B cell (primary cell): ENCODE measurements at regions not wholly inside any gene's neighbourhood (a gene's known extent, or its start where the extent isn't known, plus 50 kb on each side); places are given as distances from the start of the nearest gene placed in this dataset.

ENCODE experiments used
- ATAC-seq: fragments of 200-7000 bp; cut with Tn5 transposase; one replicate; pipeline ENCODE4 v1.10.0; 2021; ENCODE audit warnings: low read depth, mild to moderate bottlenecking, moderate number of reproducible peaks, moderate library complexity
- CTCF ChIA-PET: fragments of 350-600 bp; sonication (Branson Sonifier 250); formaldehyde crosslinking; loops from one replicate; lab custom pipeline; 2021; ENCODE audit warnings: antibody characterized with exemption, inconsistent platforms; lab: Charles Lee
- POLR2A ChIA-PET: fragments of 350-600 bp; sonication (Branson Sonifier 250); formaldehyde crosslinking; loops from one replicate; lab custom pipeline; 2021; ENCODE audit warnings: antibody characterized with exemption; lab: Charles Lee
- DNase-seq: peaks from one replicate; pipeline ENCODE4 v3.0.0; 2013
- H2AFZ ChIP-seq: 2 replicates; pipeline ENCODE4 v1.6.1; 2012; ENCODE audit warnings: mild to moderate bottlenecking, low read depth, low read length; ENCODE audit not compliant: insufficient read depth, poor library complexity, severe bottlenecking
- H3K27ac ChIP-seq, 2 donors: 1 replicate in 1 of 2; 2 replicates in 1 of 2; pipeline ENCODE4 v1.5.1; 2012 to 2013; ENCODE audit warnings: low read length in 2 of 2, mild to moderate bottlenecking in 2 of 2, moderate library complexity in 1 of 2
- H3K27me3 ChIP-seq, 4 experiments: fragments of 200-600 bp in 1 of 4; sonication (generic) in 1 of 4; replicated peaks in 1 of 4; 1 replicate in 2 of 4; 2 replicates in 2 of 4; pipeline versions ENCODE4 v1.6.1 to v1.7.0; 2013 to 2016; ENCODE audit warnings: low read length in 3 of 4, mild to moderate bottlenecking in 2 of 4, mixed read lengths in 1 of 4, moderate library complexity in 1 of 4; ENCODE audit not compliant: insufficient read depth in 4 of 4, control insufficient read depth in 3 of 4; ENCODE audit errors: control extremely low read depth in 1 of 4
- H3K36me3 ChIP-seq, 2 experiments: replicated peaks in 1 of 2; 1 replicate in 1 of 2; 2 replicates in 1 of 2; pipeline versions ENCODE4 v1.6.1 to v1.7.1; 2013; ENCODE audit warnings: low read length in 1 of 2; ENCODE audit not compliant: insufficient read depth in 2 of 2, control insufficient read depth in 1 of 2; ENCODE audit errors: control extremely low read depth in 1 of 2, extremely low read depth in 1 of 2
- H3K4me1 ChIP-seq, 2 donors: fragments of 200-600 bp in 1 of 2; sonication (generic) in 1 of 2; 1 replicate in 1 of 2; 2 replicates in 1 of 2; pipeline versions ENCODE4 v1.5.1 to v1.6.1; 2013 to 2017; ENCODE audit warnings: low read length in 2 of 2; ENCODE audit not compliant: control insufficient read depth in 2 of 2, insufficient read depth in 2 of 2
- H3K4me2 ChIP-seq: replicated peaks from 2 replicates; pipeline ENCODE3; 2012; ENCODE audit warnings: mild to moderate bottlenecking, low read depth, low read length; ENCODE audit not compliant: poor library complexity, severe bottlenecking
- H3K4me3 ChIP-seq, 5 experiments: fragments of 200-600 bp in 1 of 5; sonication (generic) in 1 of 5; 1 replicate in 3 of 5; 2 replicates in 2 of 5; pipeline versions ENCODE4 v1.5.1 to v1.7.0; 2011 to 2016; ENCODE audit warnings: low read length in 4 of 5, mild to moderate bottlenecking in 4 of 5, low read depth in 2 of 5, control low read depth in 1 of 5, moderate library complexity in 1 of 5; ENCODE audit not compliant: insufficient read depth in 1 of 5; ENCODE audit errors: control extremely low read depth in 1 of 5, extremely low read depth in 1 of 5
- H3K79me2 ChIP-seq: fragments of 200-600 bp; sonication (generic); one replicate; pipeline ENCODE4 v1.6.0; 2016; ENCODE audit warnings: low read length; ENCODE audit not compliant: control insufficient read depth, insufficient read depth
- H3K9ac ChIP-seq: fragments of 200-600 bp; sonication (generic); 2 replicates; pipeline ENCODE4 v1.6.1; 2017; ENCODE audit warnings: mild to moderate bottlenecking, low read length, moderate library complexity
- H3K9me3 ChIP-seq, 3 donors: one replicate each; pipeline versions ENCODE4 v1.6.1 to v1.7.1; 2013; ENCODE audit warnings: low read length in 2 of 3; ENCODE audit not compliant: control insufficient read depth in 2 of 3, insufficient read depth in 1 of 3; ENCODE audit errors: control extremely low read depth in 1 of 3
- H4K20me1 ChIP-seq: 2 replicates; pipeline ENCODE4 v1.6.0; 2012; ENCODE audit warnings: mild to moderate bottlenecking, low read length; ENCODE audit not compliant: insufficient read depth, control insufficient read depth, poor library complexity, severe bottlenecking
- H3K27ac Mint-ChIP-seq: one replicate; pipeline ENCODE4 v1.8.0; 2021; ENCODE audit warnings: mixed read lengths
- H3K27me3 Mint-ChIP-seq: one replicate; pipeline ENCODE4 v1.8.0; 2021; ENCODE audit warnings: mixed read lengths
- H3K4me1 Mint-ChIP-seq: one replicate; pipeline ENCODE4 v1.8.0; 2021; ENCODE audit warnings: mixed read lengths
- H3K4me3 Mint-ChIP-seq: one replicate; pipeline ENCODE4 v1.8.0; 2021; ENCODE audit warnings: mixed read lengths
- H3K9me3 Mint-ChIP-seq: one replicate; pipeline ENCODE4 v1.8.0; 2022; ENCODE audit warnings: mixed read lengths; ENCODE audit not compliant: insufficient read depth
- EZH2 ChIP-seq: IDR thresholded peaks from 2 replicates; pipeline ENCODE4 v1.6.1; 2012; ENCODE audit warnings: borderline replicate concordance, low read depth, mild to moderate bottlenecking, moderate library complexity, low read length; ENCODE audit not compliant: insufficient read depth, poor library complexity, severe bottlenecking
- WGBS: methylation state at CpG from one replicate; pipeline ENCODE4 v1.1.5; 2013; ENCODE audit warnings: missing lambda C conversion rate; ENCODE audit not compliant: insufficient coverage; 5-methylcytosine and 5-hydroxymethylcytosine counted together
- intact Hi-C: fragments of 100-400 bp; cut with micrococcal nuclease; formaldehyde crosslinking; loops from one replicate; pipeline ENCODE4 v1.10.0; 2022
- TF ChIP-seq, protein P1 (sequence below): fragments of 200-600 bp; IDR thresholded peaks from one replicate; pipeline ENCODE4 v1.8.0; 2022; ENCODE audit warnings: antibody characterized with exemption, mild to moderate bottlenecking

DNA sequence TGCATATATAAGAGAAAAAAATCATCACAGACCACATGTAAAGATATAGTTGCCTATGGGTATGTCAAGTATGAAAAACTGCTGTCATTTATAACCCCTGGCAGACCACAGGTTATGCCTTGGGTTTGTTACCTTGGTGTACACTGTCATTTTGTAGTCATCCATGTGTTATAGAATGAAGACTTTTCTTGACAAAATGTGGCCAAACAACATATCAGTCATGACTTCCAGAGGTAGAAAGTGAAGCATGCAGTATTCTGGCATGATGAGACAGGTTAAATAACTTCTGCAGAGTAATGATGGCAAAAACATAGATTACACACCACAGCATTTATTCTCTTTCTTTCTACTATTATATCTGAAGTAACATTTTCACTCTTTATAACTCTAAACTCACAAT is 74.9 kb upstream of the NEUROD1 start:
- no peak overlapping the region for H3K4me2 ChIP-seq
- peaks cover 31% of the 10 kb centered on the region for H3K27me3 Mint-ChIP-seq
- no peak overlapping the region for H3K4me3 ChIP-seq
- H3K27ac Mint-ChIP-seq, result no peak overlapping the region
- no peaks in the 10 kb centered on the region for H3K4me1 ChIP-seq
- peaks cover 0 to 11% (median 4%) of the 10 kb centered on the region in 4 experiments for H3K27me3 ChIP-seq
- H3K4me3 Mint-ChIP-seq, result no peak overlapping the region
- no peak for TF ChIP-seq EZH2
- TF ChIP-seq, protein P1, sequence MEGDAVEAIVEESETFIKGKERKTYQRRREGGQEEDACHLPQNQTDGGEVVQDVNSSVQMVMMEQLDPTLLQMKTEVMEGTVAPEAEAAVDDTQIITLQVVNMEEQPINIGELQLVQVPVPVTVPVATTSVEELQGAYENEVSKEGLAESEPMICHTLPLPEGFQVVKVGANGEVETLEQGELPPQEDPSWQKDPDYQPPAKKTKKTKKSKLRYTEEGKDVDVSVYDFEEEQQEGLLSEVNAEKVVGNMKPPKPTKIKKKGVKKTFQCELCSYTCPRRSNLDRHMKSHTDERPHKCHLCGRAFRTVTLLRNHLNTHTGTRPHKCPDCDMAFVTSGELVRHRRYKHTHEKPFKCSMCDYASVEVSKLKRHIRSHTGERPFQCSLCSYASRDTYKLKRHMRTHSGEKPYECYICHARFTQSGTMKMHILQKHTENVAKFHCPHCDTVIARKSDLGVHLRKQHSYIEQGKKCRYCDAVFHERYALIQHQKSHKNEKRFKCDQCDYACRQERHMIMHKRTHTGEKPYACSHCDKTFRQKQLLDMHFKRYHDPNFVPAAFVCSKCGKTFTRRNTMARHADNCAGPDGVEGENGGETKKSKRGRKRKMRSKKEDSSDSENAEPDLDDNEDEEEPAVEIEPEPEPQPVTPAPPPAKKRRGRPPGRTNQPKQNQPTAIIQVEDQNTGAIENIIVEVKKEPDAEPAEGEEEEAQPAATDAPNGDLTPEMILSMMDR, result no peak
- no peaks in the 10 kb centered on the region for H3K79me2 ChIP-seq
- no peaks in the 10 kb centered on the region for H3K36me3 ChIP-seq
- POLR2A ChIA-PET, result no interaction called here
- H3K9ac ChIP-seq, result no peak overlapping the region
- intact Hi-C loops, result no loop called here
- peaks cover 0 to 4% (median 0%) of the 10 kb centered on the region in 3 donors for H3K9me3 ChIP-seq
- CTCF ChIA-PET, result no interaction called here
- H3K9me3 Mint-ChIP-seq, result peaks cover 8% of the 10 kb centered on the region
- ATAC-seq (no peak), DNase-seq (no peak)
- H3K4me1 Mint-ChIP-seq, result no peaks in the 10 kb centered on the region
- no peaks in the 10 kb centered on the region for H4K20me1 ChIP-seq
- H2AFZ ChIP-seq, result no peak overlapping the region
- H3K27ac ChIP-seq, result no peak overlapping the region

DNA sequence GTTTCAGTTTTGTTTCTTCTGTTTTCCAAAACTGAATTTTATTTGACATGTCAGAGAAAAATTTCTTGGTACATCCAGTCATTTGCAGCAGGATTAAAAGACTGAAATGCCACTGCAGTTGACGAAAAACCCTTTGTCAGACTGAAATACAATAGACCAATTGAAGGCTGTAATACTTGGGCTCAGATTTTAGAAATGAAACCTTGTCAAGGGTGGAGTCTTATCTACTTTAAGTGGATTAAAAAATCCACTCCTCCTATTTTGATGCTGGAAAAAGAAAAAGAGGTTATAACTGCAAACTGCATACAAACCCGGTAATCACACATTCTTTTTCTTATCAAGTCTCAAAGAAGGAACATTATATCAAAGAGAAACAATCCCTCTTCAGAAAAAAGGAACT is 80.2 kb upstream of the NEUROD1 start:
- ChIA-PET POLR2A (no interaction called here), CTCF (no interaction called here)
- TF ChIP-seq, protein P1, result no peak
- TF ChIP-seq EZH2, result no peak

More for the DNA sequence above, 80.2 kb upstream of the NEUROD1 start:
- no peak overlapping the region for H3K27ac ChIP-seq
- H3K36me3 ChIP-seq, result no peaks in the 10 kb centered on the region
- H2AFZ ChIP-seq, result no peak overlapping the region
- peaks cover 17% of the 10 kb centered on the region for H3K27me3 Mint-ChIP-seq
- H3K4me3 Mint-ChIP-seq, result no peak overlapping the region
- DNase-seq (no peak), ATAC-seq (no peak)
- no peaks in the 10 kb centered on the region for H3K4me1 ChIP-seq
- no peaks in the 10 kb centered on the region for H3K79me2 ChIP-seq
- H3K9me3 ChIP-seq, result no peaks in the 10 kb centered on the region
- no peaks in the 10 kb centered on the region for H3K27me3 ChIP-seq
- H3K9ac ChIP-seq, result no peak overlapping the region
- H3K4me1 Mint-ChIP-seq, result no peaks in the 10 kb centered on the region
- no peaks in the 10 kb centered on the region for H4K20me1 ChIP-seq
- peaks cover 8% of the 10 kb centered on the region for H3K9me3 Mint-ChIP-seq
- no peak overlapping the region for H3K4me2 ChIP-seq
- no peak overlapping the region for H3K27ac Mint-ChIP-seq
- no peak overlapping the region for H3K4me3 ChIP-seq
- intact Hi-C loops, result no loop called here
- no CpG with 5 or more reads among the region's 2 CpGs for WGBS
